CD4-positive, alpha-beta T cell (primary cell): ENCODE measurements at regions not wholly inside any gene's neighbourhood (a gene's known extent, or its start where the extent isn't known, plus 50 kb on each side); places are given as distances from the start of the nearest gene placed in this dataset.

Experiments used
- ATAC-seq: fragments of 200-7000 bp; cut with Tn5 transposase; one replicate; pipeline ENCODE4 v1.10.0; 2022; ENCODE audit warnings: mild to moderate bottlenecking; ENCODE audit not compliant: poor library complexity
- CTCF ChIA-PET: fragments of 350-600 bp; sonication (Branson Sonifier 250); formaldehyde crosslinking; loops from one replicate; lab custom pipeline; 2021; ENCODE audit warnings: antibody characterized with exemption, inconsistent platforms; lab: Charles Lee
- POLR2A ChIA-PET: fragments of 350-600 bp; sonication (Branson Sonifier 250); formaldehyde crosslinking; loops from one replicate; lab custom pipeline; 2021; ENCODE audit warnings: antibody characterized with exemption, inconsistent platforms; lab: Charles Lee
- DNase-seq, 14 experiments: peaks; one replicate each; pipeline ENCODE4 v3.0.0-alpha.2; 2013 to 2020; ENCODE audit warnings: mixed read lengths in 2 of 14
- H3K27ac ChIP-seq, 2 donors: one replicate each; pipeline versions ENCODE4 v1.5.1 to v1.7.0; 2013; ENCODE audit warnings: low read length in 2 of 2, low read depth in 1 of 2, mild to moderate bottlenecking in 1 of 2
- H3K27me3 ChIP-seq, 2 experiments: 1 replicate in 1 of 2; 2 replicates in 1 of 2; pipeline versions ENCODE4 v1.6.1 to v1.7.0; 2013; ENCODE audit warnings: low read length in 2 of 2, control low read depth in 1 of 2, mild to moderate bottlenecking in 1 of 2, moderate library complexity in 1 of 2; ENCODE audit not compliant: insufficient read depth in 2 of 2, control insufficient read depth in 1 of 2
- H3K36me3 ChIP-seq: one replicate; pipeline ENCODE4 v1.6.1; 2013; ENCODE audit warnings: low read length, control low read depth; ENCODE audit not compliant: insufficient read depth
- H3K4me1 ChIP-seq: one replicate; pipeline ENCODE4 v1.6.1; 2013; ENCODE audit warnings: low read length, control low read depth; ENCODE audit not compliant: insufficient read depth
- H3K4me3 ChIP-seq: one replicate; pipeline ENCODE4 v1.5.1; 2013; ENCODE audit warnings: mild to moderate bottlenecking, low read length, moderate library complexity
- H3K9me3 ChIP-seq, 2 experiments: 1 replicate in 1 of 2; 2 replicates in 1 of 2; pipeline versions ENCODE4 v1.6.1 to v1.7.0; 2013; ENCODE audit warnings: low read length in 2 of 2, mild to moderate bottlenecking in 2 of 2, control low read depth in 1 of 2, moderate library complexity in 1 of 2; ENCODE audit not compliant: control insufficient read depth in 1 of 2, insufficient read depth in 1 of 2
- H3K27ac Mint-ChIP-seq: one replicate; pipeline ENCODE4 v1.8.0; 2020; ENCODE audit warnings: mixed read lengths
- H3K27me3 Mint-ChIP-seq: one replicate; pipeline ENCODE4 v1.8.0; 2021; ENCODE audit warnings: mixed read lengths
- H3K36me3 Mint-ChIP-seq: one replicate; pipeline ENCODE4 v1.8.0; 2021; ENCODE audit warnings: low read depth, mixed read lengths
- H3K4me1 Mint-ChIP-seq: one replicate; pipeline ENCODE4 v1.8.0; 2021; ENCODE audit warnings: low read depth, mixed read lengths
- H3K4me3 Mint-ChIP-seq: one replicate; pipeline ENCODE4 v1.8.0; 2020; ENCODE audit warnings: mild to moderate bottlenecking, mixed read lengths
- H3K9me3 Mint-ChIP-seq: one replicate; pipeline ENCODE4 v1.8.0; 2020; ENCODE audit warnings: mixed read lengths
- intact Hi-C, 2 experiments: fragments of 100-400 bp; cut with DNase I in 1 of 2; cut with micrococcal nuclease in 1 of 2; formaldehyde crosslinking; loops; one replicate each; pipeline versions ENCODE4 v1.15.1 to v1.9.0; 2023 to 2025; cut with DNase I, micrococcal nuclease
- TF ChIP-seq, protein P1 (sequence below): fragments of 200-600 bp; IDR thresholded peaks from one replicate; pipeline ENCODE4 v1.8.0; 2022; ENCODE audit warnings: antibody characterized with exemption, mild to moderate bottlenecking

DNA sequence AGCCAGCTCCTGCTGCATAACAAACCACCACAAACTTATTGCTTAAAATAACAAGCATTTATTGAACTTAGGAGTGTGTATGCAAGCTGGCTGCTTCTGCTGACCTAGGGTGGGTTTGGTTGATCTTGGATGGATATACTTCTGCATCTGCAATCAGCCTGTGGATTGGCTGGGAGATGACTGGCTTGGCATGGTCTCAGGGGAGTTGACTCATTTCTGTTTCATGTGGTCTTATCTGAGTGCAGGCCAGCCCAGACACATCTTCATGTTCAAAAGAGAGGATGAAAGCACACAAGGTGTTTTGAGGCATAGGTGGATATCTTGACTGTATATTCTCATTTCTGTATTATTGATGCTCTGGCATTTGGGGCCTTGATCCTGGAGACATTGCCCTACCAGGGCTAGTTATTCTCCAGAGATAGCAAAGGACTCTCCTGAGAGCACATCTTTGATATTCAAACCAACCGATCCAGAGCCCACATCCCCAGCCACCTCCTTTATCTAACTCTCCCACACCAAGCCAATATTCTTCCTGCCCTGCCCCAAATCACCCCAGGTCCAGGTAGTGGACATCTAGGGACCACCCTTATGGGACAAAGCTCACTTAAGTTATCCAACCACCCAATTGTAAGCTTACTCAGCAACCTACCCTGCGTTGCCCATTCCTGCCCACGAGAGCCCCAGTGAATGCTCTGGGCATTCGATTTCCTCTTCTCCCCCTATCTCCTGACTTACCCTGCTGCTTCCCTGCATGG is 350.8 kb downstream of the PTPRU start:
- no peaks in the 10 kb centered on the region for H3K4me1 Mint-ChIP-seq
- Histone ChIP-seq H3K9me3 (peaks cover 0 to 13% of the 10 kb centered on the region in 2 experiments), H3K27me3 (peaks cover 2 to 5% of the 10 kb centered on the region in 2 experiments), H3K4me3 (no peak overlapping the region), H3K4me1 (no peaks in the 10 kb centered on the region), H3K27ac (no peak overlapping the region), H3K36me3 (no peaks in the 10 kb centered on the region)
- H3K27ac Mint-ChIP-seq = no peak overlapping the region
- no peak for DNase-seq
- H3K9me3 Mint-ChIP-seq = no peaks in the 10 kb centered on the region
- ATAC-seq = no peak
- no peaks in the 10 kb centered on the region for H3K36me3 Mint-ChIP-seq
- peaks cover 21% of the 10 kb centered on the region for H3K27me3 Mint-ChIP-seq
- CTCF ChIA-PET = no interaction called here
- POLR2A ChIA-PET = no interaction called here
- TF ChIP-seq, protein P1, sequence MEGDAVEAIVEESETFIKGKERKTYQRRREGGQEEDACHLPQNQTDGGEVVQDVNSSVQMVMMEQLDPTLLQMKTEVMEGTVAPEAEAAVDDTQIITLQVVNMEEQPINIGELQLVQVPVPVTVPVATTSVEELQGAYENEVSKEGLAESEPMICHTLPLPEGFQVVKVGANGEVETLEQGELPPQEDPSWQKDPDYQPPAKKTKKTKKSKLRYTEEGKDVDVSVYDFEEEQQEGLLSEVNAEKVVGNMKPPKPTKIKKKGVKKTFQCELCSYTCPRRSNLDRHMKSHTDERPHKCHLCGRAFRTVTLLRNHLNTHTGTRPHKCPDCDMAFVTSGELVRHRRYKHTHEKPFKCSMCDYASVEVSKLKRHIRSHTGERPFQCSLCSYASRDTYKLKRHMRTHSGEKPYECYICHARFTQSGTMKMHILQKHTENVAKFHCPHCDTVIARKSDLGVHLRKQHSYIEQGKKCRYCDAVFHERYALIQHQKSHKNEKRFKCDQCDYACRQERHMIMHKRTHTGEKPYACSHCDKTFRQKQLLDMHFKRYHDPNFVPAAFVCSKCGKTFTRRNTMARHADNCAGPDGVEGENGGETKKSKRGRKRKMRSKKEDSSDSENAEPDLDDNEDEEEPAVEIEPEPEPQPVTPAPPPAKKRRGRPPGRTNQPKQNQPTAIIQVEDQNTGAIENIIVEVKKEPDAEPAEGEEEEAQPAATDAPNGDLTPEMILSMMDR = no peak
- intact Hi-C loops = no loop called here
- H3K4me3 Mint-ChIP-seq = no peak overlapping the region

DNA sequence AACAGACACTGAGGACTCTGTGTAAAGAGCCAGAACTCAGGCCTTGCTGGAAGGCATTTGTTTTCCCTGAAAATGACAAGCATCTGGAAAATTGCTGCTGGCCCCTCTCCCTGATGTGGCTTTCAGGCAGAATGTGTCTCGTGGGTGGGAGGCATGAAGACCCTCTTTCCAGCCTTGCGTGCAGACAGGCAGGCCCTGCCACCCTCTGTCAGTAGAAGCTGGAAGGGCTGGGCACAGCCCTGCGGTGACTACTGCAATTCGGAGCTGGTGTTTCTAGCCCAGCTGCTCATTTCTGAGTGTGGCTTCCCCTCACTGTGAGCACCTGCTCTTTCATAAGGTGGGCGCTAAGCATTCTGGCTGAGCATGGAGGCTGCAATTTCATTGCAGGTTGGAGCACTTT is 349.9 kb downstream of the PTPRU start:
- no peak overlapping the region for H3K27ac Mint-ChIP-seq

DNA sequence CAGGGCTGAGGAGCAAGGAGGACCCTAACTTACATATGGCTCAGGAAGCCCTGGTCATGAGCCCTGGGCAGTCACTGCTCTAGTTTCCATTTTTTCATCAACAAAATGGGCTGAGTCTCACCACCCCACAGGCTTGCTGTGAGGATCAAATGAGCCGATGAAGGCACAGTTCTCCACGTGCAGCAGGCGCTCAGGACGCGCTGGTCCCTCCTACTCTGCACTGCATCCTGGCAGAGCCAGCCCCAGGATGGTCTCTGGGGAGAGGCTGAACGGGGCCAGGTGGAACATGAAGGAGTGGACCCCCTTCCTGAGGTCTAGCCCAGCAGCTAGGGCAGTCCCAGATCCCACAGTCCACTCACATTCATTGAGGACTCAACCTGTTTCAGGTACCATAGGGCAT is 349.3 kb downstream of the PTPRU start:
- Histone ChIP-seq H3K9me3 (peaks cover 0 to 13% of the 10 kb centered on the region in 2 experiments), H3K27ac (no peak overlapping the region), H3K36me3 (no peaks in the 10 kb centered on the region), H3K27me3 (peaks cover 2 to 5% of the 10 kb centered on the region in 2 experiments), H3K4me1 (no peaks in the 10 kb centered on the region), H3K4me3 (no peak overlapping the region)
- ChIA-PET CTCF (no interaction called here), POLR2A (no interaction called here)
- H3K27ac Mint-ChIP-seq = no peak overlapping the region
- ATAC-seq (no peak), DNase-seq (no peak)
- H3K4me1 Mint-ChIP-seq = no peaks in the 10 kb centered on the region
- TF ChIP-seq, protein P1 = no peak
- intact Hi-C loops = no loop called here
- H3K4me3 Mint-ChIP-seq = no peak overlapping the region
- H3K36me3 Mint-ChIP-seq = no peaks in the 10 kb centered on the region
- no peaks in the 10 kb centered on the region for H3K9me3 Mint-ChIP-seq
- H3K27me3 Mint-ChIP-seq = peaks cover 19% of the 10 kb centered on the region

More for the DNA sequence above, 349.9 kb downstream of the PTPRU start:
- Histone ChIP-seq H3K9me3 (peaks cover 0 to 13% of the 10 kb centered on the region in 2 experiments), H3K27me3 (peaks cover 2 to 5% of the 10 kb centered on the region in 2 experiments), H3K4me3 (no peak overlapping the region), H3K27ac (no peak overlapping the region), H3K4me1 (no peaks in the 10 kb centered on the region), H3K36me3 (no peaks in the 10 kb centered on the region)
- Mint-ChIP-seq H3K4me3 (no peak overlapping the region), H3K9me3 (no peaks in the 10 kb centered on the region), H3K4me1 (no peaks in the 10 kb centered on the region), H3K27me3 (peaks cover 19% of the 10 kb centered on the region), H3K36me3 (no peaks in the 10 kb centered on the region)
- no peak for DNase-seq
- ChIA-PET CTCF (no interaction called here), POLR2A (no interaction called here)
- intact Hi-C loops = no loop called here
- no peak for ATAC-seq
- TF ChIP-seq, protein P1 = no peak
